Colonic mucosa (tissue), 4 donors: ENCODE measurements at regions not wholly inside any gene's neighbourhood (a gene's known extent, or its start where the extent isn't known, plus 50 kb on each side); places are given as distances from the start of the nearest gene placed in this dataset.
"Not testable (repeated sequence)": the region's sequence is repeated elsewhere in the genome, so short reads cannot be mapped to it uniquely, and the experiment has no call there.

ENCODE experiments used
- DNase-seq: peaks from one replicate; pipeline ENCODE4 v3.0.0-alpha.2; 2020
- H3K27ac ChIP-seq: fragments of 200-600 bp; one replicate; pipeline ENCODE4 v1.8.0; 2021
- H3K27me3 ChIP-seq: fragments of 200-600 bp; one replicate; pipeline ENCODE4 v1.8.0; 2021
- H3K36me3 ChIP-seq: fragments of 200-600 bp; one replicate; pipeline ENCODE4 v1.8.0; 2021
- H3K4me1 ChIP-seq: fragments of 200-600 bp; one replicate; pipeline ENCODE4 v1.8.0; 2021; ENCODE audit warnings: mild to moderate bottlenecking
- H3K4me3 ChIP-seq: fragments of 200-600 bp; one replicate; pipeline ENCODE4 v1.8.0; 2021
- H3K9ac ChIP-seq, 2 donors: one replicate each; pipeline ENCODE4 v1.7.0; 2013; ENCODE audit warnings: control low read depth in 2 of 2, low read depth in 2 of 2, low read length in 2 of 2
- H3K9me3 ChIP-seq: fragments of 200-600 bp; one replicate; pipeline ENCODE4 v1.8.0; 2021
- intact Hi-C: fragments of 100-400 bp; cut with DNase I; formaldehyde crosslinking; loops from one replicate; pipeline ENCODE4 v1.14.1; 2022
- TF ChIP-seq, protein P1 (sequence below): fragments of 200-600 bp; IDR thresholded peaks from one replicate; pipeline ENCODE4 v1.8.0; 2022; ENCODE audit warnings: antibody characterized with exemption, mild to moderate bottlenecking
- donor health status: healthy.
- donor health status: DM: no; HTN: no; CAD: no.
- donor health status: DM: no; HTN: no; CAD: no.

DNA sequence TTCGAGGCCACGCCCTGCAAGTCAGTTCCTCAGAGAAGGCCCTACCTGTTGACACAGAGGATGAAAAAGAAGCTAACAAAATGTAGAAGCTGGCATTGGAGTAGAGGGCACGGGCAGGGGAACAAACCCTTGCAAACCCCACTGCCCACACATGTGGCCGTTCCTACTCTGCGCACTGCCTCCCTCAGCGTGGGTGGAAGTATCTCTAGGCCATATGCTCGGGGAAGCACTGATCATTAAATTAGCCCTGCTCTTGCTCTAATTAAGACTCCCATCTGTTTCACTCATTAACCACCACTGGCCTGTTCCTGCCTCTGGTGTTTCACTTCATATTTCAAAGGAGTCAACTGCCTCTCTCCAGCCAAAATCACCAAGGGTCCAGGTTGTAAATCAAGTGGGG is 201.2 kb upstream of the SFSWAP start:
- Histone ChIP-seq H3K27ac (no peak overlapping the region), H3K27me3 (no peaks in the 10 kb centered on the region), H3K9ac (no peak overlapping the region), H3K36me3 (no peaks in the 10 kb centered on the region), H3K9me3 (no peaks in the 10 kb centered on the region), H3K4me1 (no peaks in the 10 kb centered on the region), H3K4me3 (no peak overlapping the region)
- intact Hi-C loops, result no loop called here
- TF ChIP-seq, protein P1, sequence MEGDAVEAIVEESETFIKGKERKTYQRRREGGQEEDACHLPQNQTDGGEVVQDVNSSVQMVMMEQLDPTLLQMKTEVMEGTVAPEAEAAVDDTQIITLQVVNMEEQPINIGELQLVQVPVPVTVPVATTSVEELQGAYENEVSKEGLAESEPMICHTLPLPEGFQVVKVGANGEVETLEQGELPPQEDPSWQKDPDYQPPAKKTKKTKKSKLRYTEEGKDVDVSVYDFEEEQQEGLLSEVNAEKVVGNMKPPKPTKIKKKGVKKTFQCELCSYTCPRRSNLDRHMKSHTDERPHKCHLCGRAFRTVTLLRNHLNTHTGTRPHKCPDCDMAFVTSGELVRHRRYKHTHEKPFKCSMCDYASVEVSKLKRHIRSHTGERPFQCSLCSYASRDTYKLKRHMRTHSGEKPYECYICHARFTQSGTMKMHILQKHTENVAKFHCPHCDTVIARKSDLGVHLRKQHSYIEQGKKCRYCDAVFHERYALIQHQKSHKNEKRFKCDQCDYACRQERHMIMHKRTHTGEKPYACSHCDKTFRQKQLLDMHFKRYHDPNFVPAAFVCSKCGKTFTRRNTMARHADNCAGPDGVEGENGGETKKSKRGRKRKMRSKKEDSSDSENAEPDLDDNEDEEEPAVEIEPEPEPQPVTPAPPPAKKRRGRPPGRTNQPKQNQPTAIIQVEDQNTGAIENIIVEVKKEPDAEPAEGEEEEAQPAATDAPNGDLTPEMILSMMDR, result no peak
- DNase-seq, result no peak

DNA sequence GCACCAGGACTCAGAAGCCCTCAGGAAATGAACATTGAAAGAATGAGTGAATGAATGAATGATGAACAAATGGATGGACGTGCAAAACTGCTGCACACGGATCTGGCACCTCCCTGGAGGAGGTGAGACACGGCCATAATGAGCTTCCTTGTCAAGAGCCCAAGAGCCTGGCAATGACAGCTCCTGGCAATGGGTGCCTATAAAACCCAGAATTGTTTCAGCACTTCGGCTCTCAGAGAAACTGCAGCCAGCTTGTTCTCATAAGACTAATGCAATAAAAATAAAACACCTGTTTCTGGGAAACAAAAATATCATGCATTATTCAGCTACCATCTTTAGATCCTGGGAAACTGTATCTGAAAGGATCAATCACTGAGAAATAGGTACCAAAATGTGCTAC is 200.5 kb upstream of the SFSWAP start:
- TF ChIP-seq, protein P1, result no peak
- Histone ChIP-seq H3K4me3 (no peak overlapping the region), H3K9me3 (no peaks in the 10 kb centered on the region), H3K27me3 (no peaks in the 10 kb centered on the region), H3K9ac (no peak overlapping the region), H3K4me1 (no peaks in the 10 kb centered on the region), H3K27ac (no peak overlapping the region), H3K36me3 (no peaks in the 10 kb centered on the region)
- intact Hi-C loops, result no loop called here
- DNase-seq, result no peak

DNA sequence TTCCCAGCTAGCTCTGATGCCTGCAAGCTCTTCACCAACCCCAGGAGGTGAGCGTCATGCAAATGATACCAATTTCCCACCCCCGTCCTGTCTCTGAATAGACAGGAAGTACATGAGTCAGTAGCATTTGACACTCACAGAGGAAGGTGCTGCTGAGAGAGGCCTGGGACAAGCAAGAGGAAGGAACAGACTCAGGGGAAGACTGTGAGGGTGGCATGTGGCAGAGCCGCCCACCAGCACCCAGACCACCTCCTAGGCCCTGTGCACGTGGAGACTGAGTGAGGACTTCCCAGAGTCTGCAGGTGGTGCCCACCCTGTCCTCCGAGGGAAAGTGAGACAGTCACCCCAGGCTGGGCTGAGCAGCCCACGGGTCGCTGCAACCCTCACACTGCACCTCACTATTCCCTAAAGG is 199.5 kb upstream of the SFSWAP start:
- Histone ChIP-seq H3K27me3 (no peaks in the 10 kb centered on the region), H3K4me1 (no peaks in the 10 kb centered on the region), H3K27ac (no peak overlapping the region), H3K9me3 (no peaks in the 10 kb centered on the region), H3K9ac (no peak overlapping the region), H3K36me3 (no peaks in the 10 kb centered on the region), H3K4me3 (no peak overlapping the region)
- TF ChIP-seq, protein P1, result no peak
- intact Hi-C loops, result no loop called here
- DNase-seq, result no peak

DNA sequence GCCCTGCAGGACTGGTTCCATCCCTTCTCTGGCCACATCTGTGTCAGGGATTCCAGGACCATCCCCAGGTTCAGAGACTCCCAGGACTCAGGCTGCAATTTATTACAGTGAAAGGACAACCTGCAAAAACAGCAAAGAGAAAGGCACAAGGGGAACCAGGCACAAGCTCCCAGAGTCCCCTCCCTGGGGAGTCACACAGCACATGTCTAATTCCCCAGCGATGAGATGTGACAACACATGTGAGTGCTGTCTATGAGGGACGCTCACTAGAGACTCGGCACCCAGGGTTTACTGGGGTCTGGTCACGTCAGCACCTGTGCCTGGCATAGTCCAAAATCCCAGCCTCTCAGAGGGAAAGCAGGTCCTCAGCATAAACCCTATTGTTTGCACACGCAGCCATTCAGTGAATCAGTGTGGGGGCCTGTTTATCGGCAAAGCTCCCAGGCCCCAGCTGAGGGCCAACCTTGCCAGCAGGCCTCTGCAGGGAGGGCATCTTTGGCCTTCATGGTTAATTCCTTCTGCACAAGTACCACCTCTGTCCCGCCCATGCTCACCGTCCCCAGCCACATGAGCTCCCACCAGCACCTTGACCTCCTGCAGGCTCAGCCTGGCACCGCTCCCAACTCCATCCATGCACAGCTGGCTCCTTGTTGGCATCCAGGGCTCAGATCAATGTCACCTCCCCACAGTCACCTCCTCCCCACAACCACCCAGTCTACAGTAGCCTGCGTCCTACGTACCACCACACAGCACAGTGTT is 198.9 kb upstream of the SFSWAP start:
- H3K4me1 ChIP-seq, result no peaks in the 10 kb centered on the region
- H3K27ac ChIP-seq, result no peak overlapping the region
- TF ChIP-seq, protein P1, result no peak
- intact Hi-C loops, result no loop called here
- no peak for DNase-seq
- H3K9ac ChIP-seq, result no peak overlapping the region
- no peaks in the 10 kb centered on the region for H3K9me3 ChIP-seq
- H3K36me3 ChIP-seq, result no peaks in the 10 kb centered on the region
- H3K4me3 ChIP-seq, result no peak overlapping the region
- no peaks in the 10 kb centered on the region for H3K27me3 ChIP-seq

DNA sequence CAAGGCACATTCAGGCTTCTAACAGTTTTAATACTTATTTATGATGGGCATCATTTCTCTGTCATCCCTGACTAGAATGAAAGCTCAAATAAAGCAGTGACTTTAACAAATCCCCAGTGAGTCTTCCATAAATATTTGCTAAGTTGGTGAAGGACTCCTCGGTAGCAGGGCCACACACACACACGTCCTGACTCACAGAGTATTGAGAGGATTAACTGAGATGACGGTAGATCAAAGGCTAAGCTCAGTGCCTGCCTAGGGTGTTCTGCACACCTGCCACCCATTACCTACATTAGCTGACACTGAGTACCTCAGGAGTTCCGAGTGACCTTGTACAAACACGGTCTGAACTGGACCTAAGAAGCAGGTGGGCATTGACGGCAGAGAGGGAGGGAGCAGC is 197.3 kb upstream of the SFSWAP start:
- no peaks in the 10 kb centered on the region for H3K9me3 ChIP-seq
- no peaks in the 10 kb centered on the region for H3K27me3 ChIP-seq
- no peak overlapping the region for H3K27ac ChIP-seq
- intact Hi-C loops, result no loop called here
- H3K9ac ChIP-seq, result no peak overlapping the region
- H3K36me3 ChIP-seq, result no peaks in the 10 kb centered on the region
- DNase-seq, result no peak
- no peaks in the 10 kb centered on the region for H3K4me1 ChIP-seq
- TF ChIP-seq, protein P1, result no peak
- no peak overlapping the region for H3K4me3 ChIP-seq

DNA sequence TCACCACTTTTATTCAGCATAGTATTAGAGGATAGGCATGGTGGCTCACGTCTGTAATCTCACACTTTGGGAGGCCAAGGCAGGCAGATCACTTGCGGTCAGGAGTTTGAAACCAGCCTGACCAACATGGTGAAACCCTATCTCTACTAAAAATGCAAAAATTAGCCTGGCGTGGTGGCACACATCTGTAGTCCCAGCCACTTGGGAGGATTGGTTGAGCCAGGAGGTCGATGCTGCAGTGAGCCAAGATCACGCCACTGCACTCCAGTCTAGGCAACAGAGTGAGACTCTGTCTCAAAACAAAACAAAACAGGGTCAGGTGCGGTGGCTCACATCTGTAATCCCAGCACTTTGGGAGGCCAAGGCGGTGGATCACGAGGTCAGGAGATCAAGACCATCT is 190.3 kb upstream of the SFSWAP start:
- H3K36me3 ChIP-seq, H3K27me3 ChIP-seq, H3K9me3 ChIP-seq, H3K27ac ChIP-seq, DNase-seq, H3K4me1 ChIP-seq, intact Hi-C loops, H3K4me3 ChIP-seq, H3K9ac ChIP-seq: not testable (repeated sequence)
